ENCODE measurements at regions not wholly inside any gene's neighbourhood (a gene's known extent, or its start where the extent isn't known, plus 50 kb on each side); places are given as distances from the start of the nearest gene placed in this dataset.
"Not testable (repeated sequence)": the region's sequence is repeated elsewhere in the genome, so short reads cannot be mapped to it uniquely, and the experiment has no call there.

DNA sequence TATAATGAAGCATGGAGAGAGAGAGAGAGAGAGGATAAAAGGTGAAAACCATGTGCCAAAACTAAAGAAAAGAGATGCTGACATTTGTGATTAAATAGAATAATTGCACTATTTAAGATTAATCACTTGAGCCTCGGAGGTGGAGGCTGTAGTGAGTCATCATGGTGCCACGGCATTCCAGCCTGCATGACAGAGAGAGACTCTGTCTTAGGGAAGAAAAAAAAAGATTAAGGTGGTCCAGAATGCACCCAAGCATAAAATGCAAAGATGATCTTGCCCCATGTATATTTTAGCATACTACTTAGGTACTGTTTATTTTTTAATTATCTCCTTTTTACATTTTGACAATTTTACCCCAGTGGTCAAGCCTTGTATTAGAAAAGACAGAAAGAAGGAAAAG, 742.5 kb downstream of the SPATA31A1 start:
- DNase-seq, result peak; percentile 54

DNA sequence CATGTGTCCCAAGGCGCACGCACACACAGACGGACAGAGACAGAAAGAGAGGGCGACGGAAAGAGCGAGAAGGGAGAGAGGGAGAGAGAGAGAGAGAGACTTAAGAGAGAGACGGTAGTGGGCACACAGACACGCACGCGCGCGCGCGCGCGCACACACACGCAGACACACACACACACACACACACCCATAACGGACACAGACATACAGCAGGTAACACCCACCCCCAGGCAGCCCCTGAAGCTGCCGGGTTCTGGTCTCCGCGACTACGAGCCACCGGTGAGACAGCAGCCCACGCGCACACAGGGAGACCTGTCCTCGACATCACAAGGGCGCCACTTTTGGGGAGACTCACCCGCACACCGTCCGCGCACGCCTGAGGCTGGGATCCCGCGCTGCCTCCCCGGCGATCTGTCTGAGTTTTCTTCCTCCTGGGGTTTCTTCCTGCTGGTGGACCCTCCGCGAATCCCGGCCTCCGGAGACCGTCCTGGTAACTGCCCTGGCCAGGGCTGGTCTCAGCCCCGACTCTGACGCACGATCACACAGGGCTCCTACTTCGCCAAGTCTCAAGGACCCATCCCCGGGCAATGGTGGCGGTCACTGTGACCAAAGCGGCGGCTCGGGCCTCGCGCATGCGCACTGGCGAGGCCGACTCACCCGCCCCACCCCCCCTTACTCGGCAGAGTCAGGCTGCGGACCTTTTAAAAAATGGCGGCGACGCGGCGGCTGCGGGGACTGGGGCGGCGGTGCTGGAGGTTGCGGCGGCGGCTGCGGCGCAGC, 750.7 kb downstream of the SPATA31A1 start:
- peak; percentile 17 for DNase-seq

DNA sequence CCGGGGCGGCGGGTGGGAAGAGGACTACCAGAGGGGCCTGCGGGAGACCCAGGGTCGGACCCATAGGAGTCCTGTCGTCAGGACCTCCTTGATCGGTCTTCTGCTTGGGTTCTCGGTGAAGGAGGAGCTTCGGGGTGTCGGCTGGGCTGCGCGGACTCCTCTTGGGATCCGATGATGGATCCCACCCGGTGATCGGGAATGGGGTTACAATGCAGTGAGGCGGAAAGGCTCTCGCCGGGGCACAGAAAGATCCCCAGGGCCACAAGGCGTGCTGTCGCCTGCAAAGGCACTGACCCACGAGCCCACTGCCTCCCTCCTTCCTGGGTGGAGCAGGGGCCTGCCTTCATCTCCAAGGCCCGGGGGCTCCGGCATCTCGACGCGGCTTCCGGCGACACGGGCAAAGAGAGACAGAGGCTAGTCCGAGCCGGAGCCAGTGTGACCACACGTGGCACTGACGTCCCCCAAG, 751.3 kb downstream of the SPATA31A1 start:
- not testable (repeated sequence) for DNase-seq

DNA sequence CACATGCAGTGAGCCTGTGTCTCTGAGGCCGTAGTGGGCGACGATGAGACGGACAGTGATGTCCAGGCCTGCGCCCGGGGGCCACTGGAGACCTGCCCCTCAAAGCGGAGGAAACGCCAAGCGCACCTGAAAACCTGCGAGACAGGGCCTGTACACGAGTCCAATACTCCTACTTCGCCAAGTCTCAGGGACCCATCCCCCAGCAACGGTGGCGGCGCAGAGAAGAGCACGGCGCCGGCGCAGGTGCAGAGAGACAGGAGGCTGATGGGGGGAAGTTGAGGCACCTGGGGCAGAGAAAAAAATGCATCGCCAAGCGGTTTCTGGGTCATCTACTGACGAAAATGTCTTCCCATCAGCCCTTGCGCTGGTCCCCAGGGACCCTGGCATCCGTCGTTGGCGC, 751.8 kb downstream of the SPATA31A1 start:
- DNase-seq, result not testable (repeated sequence)

DNA sequence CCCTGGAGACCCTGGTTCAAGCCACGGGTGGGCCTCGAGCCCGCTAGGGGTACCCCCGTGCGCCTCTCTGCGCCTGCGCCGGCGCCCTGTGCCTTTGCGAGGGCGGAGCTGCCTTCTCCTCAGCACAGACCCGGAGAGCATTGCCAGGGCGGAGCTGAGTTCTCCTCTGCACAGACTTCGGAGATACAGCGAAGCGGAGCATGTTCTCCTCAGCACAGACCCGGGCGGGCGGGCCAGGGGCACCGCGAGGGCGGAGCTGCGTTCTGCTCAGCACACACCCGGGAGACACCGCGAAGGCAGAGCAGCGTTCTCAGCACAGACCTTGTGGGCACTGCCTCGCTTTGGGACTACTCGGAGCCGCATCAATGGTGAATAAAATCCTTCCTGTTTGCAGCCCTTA, 753.0 kb downstream of the SPATA31A1 start:
- not testable (repeated sequence) for DNase-seq

DNA sequence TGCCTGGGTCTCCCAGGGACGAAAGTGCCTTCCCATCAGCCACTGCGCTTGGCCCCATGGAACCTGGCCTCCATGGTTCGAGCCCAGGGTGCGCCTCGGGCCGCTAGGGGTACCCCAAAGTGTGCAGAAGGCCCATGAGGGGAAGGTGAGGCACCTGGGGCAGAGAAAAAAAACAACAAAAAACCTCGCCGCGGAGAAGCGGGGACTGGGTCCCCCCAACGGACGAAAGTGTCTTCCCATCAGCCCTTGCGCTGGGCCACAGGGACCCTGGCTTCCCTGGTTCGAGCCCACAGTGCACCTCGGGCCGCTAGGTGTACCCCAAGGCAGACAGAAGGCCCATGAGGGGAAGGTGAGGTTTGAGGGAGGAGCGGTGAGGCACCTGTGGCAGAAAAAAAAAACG, 755.3 kb downstream of the SPATA31A1 start:
- DNase-seq, result not testable (repeated sequence)

DNA sequence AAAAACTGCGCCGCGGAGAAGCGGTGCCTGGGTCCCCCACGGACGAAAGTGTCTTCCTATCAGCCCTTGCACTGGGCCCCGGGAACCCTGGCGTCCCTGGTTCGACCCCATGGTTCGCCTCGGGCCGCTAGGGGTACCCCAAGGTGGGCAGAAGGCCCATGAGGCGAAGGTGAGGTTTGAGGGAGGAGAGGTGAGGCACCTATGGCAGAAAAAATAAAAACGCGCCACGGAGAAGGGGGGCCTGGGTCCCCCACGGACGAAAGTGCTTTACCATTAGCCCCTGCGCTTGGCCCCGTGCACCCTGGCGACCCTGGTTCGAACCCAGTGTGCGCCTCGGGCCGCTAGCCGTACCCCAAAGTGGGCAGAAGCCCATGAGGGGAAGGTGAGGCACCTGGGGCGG, 756.1 kb downstream of the SPATA31A1 start:
- not testable (repeated sequence) for DNase-seq

DNA sequence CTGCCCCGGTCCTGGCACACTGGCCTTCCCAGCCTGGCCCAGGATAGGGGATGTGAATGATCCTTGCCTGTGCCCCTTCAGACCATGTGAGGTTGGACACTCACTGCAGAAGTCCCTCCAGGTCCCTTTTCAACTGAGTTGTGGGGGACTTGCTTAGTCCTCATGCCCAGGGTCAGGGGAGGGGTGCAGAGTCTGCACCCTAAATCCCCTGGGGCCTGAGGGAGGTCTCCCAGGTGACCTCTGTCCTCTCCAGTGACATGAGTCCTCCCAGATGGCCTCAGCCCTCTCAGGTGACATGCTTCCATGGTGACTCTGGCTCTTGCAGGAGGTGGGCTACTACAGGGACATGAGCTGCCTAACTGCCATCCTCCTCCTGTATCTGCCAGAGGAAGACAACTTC, 775.1 kb downstream of the SPATA31A1 start:
- DNase-seq, result not testable (repeated sequence)

DNA sequence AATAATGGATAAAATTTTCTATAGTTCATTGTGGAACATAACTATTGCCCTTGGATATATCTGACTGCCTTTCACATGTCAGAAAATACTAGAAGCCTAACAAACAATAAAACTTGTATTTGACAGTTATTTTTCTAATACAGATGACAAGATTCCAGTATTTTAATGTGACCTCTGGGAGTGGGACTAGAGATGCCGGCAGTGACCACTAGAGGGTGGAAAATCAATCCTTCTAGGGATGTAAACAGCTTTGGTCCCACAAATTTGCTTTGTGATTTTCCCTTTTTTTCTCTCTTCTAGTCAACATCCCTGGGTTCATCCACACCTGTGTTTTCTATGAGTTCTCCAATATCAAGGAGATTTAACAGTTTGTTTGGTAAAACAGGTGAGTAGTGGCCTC, 813.7 kb downstream of the SPATA31A1 start:
- DNase-seq, result not testable (repeated sequence)

DNA sequence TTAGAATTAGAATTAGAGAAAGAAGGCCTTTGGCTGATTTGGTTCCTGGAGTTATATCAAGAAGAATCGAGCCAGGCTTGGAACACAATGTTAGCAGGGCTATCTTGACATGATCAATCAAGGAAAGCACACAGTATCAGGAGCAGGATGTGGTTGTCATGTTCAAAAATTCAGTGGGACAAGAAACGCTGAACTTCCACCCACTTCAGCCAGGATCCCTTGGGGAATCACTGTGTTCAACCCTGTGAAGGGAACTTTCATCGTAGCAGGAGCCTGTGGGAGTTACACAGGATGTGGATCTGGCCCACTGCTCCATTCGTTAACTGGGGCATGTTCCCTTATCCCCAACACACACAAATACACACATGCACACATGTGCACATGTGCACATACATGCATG, 817.8 kb downstream of the SPATA31A1 start:
- not testable (repeated sequence) for DNase-seq

DNA sequence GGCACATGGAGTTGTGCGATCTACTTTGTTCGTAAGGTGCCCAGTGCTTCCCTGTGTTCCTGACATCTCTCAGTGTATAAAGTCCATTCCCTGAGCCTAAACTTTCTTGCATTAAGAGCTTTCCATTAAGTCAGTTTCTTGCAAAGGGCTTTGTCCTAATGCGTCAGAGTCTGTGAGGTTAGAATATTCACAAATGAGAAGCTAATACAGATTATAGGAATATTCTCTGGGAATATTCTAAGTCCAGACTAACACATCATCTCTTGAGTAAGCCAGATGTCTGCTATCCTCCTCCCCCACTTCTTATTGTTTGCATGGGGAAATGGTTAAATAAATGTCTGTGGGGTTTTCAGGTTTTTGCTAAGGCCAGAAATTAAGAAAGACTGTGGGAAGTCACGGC, 818.6 kb downstream of the SPATA31A1 start:
- DNase-seq, result not testable (repeated sequence)

DNA sequence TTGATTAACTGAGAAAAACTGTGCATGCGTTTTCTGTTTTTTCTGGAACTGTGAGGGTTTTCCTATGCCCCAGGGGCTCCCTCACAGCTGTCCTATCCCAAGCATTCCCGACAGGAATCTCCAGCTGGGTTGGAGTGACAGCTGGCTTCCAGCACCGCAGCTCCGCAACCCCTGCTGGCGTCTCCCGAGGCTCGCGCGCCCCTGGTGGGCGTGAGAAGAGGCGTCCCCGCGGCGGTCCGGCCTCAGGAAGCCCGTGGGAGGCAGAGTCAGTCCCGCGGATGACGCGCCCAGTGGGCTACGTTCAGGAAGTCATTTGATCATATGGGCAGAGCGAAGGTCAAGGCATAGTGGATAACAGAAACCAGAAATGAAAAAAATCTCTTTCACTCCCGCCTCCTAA, 821.9 kb downstream of the SPATA31A1 start:
- peak; percentile 29 for DNase-seq

DNA sequence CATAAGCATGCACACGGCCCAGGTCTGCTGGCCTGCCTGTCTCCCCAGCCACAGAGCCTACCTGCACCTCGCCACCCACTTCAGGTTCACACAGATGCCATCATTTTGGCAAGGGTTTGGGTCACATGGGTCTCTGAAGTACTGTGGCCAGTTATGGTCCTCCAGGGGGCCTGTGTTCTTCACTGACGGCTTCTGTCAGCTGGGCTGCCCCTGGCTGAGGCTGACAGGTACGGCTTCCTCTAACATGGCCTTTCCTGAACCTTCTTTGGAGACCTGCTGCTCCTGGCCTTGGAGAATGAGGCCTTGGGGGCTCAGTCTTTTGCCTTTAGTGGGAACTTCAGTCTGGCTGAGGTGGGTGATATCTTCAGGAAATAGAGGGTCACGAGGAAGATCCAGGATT, 835.9 kb downstream of the SPATA31A1 start:
- not testable (repeated sequence) for DNase-seq

DNA sequence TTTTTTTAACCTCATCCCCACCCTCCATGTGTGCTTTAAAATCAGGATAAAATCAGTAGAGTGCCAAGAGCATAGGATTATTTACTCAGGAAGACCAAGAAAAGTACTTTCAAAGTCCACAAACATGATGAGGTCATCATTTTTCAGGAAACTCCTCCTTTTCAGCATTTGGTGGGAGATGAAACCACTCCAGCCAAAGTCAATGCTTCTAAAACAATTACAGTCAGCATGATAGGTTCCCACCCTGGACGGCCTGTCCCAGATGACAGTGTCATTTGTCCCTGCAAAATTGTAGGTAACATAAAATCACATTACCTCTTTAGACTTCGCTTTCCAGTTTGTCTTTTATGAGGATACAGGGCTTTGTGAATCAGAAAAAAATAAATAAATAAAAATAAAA, 836.7 kb downstream of the SPATA31A1 start:
- DNase-seq, result not testable (repeated sequence)

DNA sequence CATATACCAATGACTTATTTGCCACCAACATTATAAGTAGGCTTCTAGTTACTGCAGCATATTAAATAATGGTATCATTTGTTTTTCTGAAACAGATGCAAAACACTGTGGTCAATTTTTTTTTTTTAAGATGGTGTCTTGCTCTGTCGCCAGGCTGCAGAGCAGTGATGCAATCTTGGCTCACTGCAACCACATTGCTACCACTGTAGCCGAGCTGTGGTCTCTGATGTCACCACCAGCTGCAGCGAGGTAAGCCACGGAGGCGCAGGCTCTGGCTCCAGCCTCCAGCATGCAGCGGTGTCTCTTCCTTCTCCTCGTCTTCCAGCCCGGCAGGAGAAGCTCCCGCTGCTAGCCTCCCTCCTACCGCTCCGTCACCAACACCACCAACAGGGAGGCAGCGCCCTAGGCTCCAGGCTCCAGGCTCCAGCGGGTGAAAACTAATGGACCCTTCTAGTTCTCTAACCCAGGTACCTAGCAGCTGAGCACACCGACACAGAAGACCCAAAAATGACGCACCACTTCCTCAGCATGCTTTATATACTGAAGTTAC, 840.8 kb downstream of the SPATA31A1 start:
- DNase-seq, result not testable (repeated sequence)

DNA sequence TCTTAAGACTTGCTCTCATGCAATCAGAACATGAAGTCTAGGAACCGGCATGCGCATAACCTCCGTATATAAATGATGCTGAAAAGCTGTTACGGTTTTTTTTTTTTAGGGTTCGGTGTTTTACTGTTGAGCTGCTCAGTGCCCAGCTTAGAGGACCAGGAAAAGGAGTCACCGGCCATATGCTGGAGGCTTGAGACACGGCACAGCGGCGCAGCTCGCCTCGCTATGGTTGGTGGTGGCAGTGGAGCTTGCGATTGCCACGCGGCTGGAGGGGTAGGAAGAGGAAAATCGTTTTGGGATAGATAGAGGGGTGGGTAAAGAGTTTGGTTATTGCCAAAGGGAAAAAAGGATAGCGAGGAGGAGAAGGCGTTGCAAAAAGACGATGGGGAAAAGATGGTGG, 841.3 kb downstream of the SPATA31A1 start:
- not testable (repeated sequence) for DNase-seq

DNA sequence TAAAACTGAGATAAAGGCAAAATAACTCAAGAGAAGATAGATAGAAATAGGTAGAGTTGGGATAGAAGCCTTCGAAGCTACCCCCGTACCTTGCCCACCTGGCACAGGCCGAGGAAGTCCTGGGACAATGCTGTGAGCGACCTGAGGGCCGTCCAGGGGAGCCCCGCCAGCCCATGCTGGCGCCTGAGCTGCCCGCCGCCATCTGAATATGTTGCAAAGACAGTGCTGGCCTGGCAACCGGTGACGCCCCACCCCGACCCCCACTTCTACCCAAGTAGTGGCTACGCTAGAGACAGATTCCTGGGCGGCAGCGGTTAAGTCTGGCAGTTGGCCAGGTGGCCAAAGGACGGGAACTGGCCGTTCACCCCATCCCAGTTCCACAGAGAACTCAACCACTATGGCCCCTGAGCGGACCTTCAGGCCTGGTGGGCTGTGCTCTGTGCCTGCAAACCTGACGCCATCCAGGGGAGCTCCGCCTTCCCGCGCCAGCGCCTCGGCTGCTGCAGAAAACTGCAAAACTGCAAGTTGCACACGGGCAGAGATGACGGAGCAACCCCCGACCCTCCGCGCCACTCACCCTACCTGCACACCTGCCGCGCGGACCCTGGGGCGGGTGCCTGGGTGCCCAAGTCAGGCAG, 866.2 kb downstream of the SPATA31A1 start:
- not testable (repeated sequence) for DNase-seq

DNA sequence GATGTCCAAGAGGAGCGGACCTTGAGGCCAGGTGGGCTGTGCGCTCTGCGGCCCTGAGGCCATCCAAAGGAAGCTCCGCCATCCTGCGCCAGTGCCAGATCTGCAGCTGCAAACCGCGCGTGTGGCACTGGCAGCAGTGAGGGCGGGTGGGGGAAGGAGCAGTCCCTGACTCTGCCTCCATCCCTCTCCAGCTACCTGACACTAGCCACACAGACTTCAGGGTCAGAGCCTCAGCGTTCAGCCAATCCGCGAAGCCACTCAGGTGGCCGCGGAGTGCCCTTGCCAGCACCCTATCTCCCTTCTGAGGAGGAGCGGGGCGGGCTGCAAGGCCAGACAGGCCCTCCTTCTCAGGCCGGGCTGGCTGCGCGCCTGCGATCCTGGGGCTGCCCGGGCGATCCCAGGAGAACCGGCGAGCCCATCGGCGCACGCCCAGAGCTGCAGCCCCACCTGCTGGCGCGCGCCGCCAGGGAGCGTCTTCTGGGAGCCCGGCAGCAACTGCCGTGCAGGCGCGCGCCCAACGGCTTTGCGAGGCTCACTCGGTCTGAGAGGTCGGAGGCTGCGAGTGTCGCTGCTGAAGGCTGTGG, 867.2 kb downstream of the SPATA31A1 start:
- DNase-seq, result not testable (repeated sequence)

DNA sequence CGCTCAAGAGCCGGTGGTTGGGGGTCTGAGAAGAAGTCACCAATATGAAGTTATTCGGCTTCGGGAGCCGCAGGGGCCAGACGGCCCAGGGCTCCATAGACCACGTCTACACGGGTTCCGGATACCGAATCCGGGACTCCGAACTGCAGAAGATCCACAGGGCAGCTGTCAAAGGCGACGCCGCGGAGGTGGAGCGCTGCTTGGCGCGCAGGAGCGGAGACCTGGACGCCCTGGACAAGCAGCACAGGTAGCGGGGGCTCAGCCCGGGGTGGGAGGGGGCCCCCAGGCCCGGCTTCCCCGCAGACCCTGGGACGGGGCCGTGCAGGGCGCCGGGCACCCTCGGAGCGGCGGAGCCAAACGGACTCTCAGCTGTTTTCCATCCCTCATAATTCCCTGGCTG, 867.9 kb downstream of the SPATA31A1 start:
- not testable (repeated sequence) for DNase-seq
